GM23338 (cell line): ENCODE measurements at regions not wholly inside any gene's neighbourhood (a gene's known extent, or its start where the extent isn't known, plus 50 kb on each side); places are given as distances from the start of the nearest gene placed in this dataset.
"Not testable (repeated sequence)": the region's sequence is repeated elsewhere in the genome, so short reads cannot be mapped to it uniquely, and the experiment has no call there.

Source experiments
- ATAC-seq: fragments of 200-7000 bp; cut with Tn5 transposase; 3 replicates; pipeline ENCODE4 v1.9.1; 2020
- DNase-seq: peaks from one replicate; pipeline ENCODE4 v3.0.0-alpha.2; 2015; ENCODE audit warnings: low spot score
- H2AFZ ChIP-seq: fragments of 200-600 bp; sonication (generic); 2 replicates; pipeline ENCODE4 v1.8.0; 2016; ENCODE audit warnings: antibody characterized with exemption, mild to moderate bottlenecking, moderate library complexity
- H3F3A ChIP-seq: fragments of 200-600 bp; sonication (generic); replicated peaks from 2 replicates; pipeline ENCODE4 v1.8.0; 2017; ENCODE audit warnings: antibody characterized with exemption, mixed run types, low read depth
- H3K27ac ChIP-seq: fragments of 200-600 bp; sonication (generic); 2 replicates; pipeline ENCODE4 v1.6.1; 2016; ENCODE audit warnings: low read depth
- H3K27me3 ChIP-seq: fragments of 200-600 bp; sonication (generic); 2 replicates; pipeline ENCODE4 v1.8.0; 2016; ENCODE audit warnings: mild to moderate bottlenecking, mixed run types, moderate library complexity; ENCODE audit not compliant: insufficient read depth
- H3K36me3 ChIP-seq: fragments of 200-600 bp; sonication (generic); 2 replicates; pipeline ENCODE4 v1.8.0; 2016; ENCODE audit warnings: mild to moderate bottlenecking; ENCODE audit not compliant: insufficient read depth
- H3K4me1 ChIP-seq: fragments of 200-600 bp; sonication (generic); 2 replicates; pipeline ENCODE4 v1.8.0; 2016; ENCODE audit warnings: mild to moderate bottlenecking, moderate library complexity; ENCODE audit not compliant: insufficient read depth
- H3K4me2 ChIP-seq: fragments of 200-600 bp; sonication (generic); 2 replicates; pipeline ENCODE4 v1.7.1; 2017; ENCODE audit warnings: mixed run types
- H3K4me3 ChIP-seq: fragments of 200-600 bp; sonication (generic); 2 replicates; pipeline ENCODE4 v1.6.1; 2016; ENCODE audit warnings: mixed run types
- H3K79me2 ChIP-seq: fragments of 200-600 bp; sonication (generic); replicated peaks from 2 replicates; pipeline ENCODE4 v1.8.0; 2017; ENCODE audit warnings: mild to moderate bottlenecking; ENCODE audit not compliant: insufficient read depth
- H3K9me2 ChIP-seq: fragments of 200-600 bp; sonication (generic); 2 replicates; pipeline ENCODE4 v1.8.0; 2017; ENCODE audit not compliant: insufficient read depth
- H4K20me1 ChIP-seq: fragments of 200-600 bp; sonication (generic); replicated peaks from 2 replicates; pipeline ENCODE4 v1.8.0; 2017; ENCODE audit warnings: mild to moderate bottlenecking; ENCODE audit not compliant: insufficient read depth
- H3K27ac Mint-ChIP-seq: 2 replicates; pipeline ENCODE4 v1.8.0; 2020; ENCODE audit warnings: inconsistent platforms, mild to moderate bottlenecking, moderate library complexity, mixed read lengths
- H3K27me3 Mint-ChIP-seq: 3 replicates; pipeline ENCODE4 v1.8.0; 2022; ENCODE audit warnings: low read depth, mild to moderate bottlenecking, moderate library complexity, mixed read lengths, inconsistent platforms; ENCODE audit not compliant: insufficient read depth, poor library complexity
- H3K36me3 Mint-ChIP-seq: 3 replicates; pipeline ENCODE4 v1.8.0; 2021; ENCODE audit warnings: low read depth, mild to moderate bottlenecking, inconsistent platforms, moderate library complexity, mixed read lengths
- H3K4me1 Mint-ChIP-seq: 3 replicates; pipeline ENCODE4 v1.8.0; 2020; ENCODE audit warnings: mild to moderate bottlenecking, inconsistent platforms, mixed read lengths
- H3K4me3 Mint-ChIP-seq: 3 replicates; pipeline ENCODE4 v1.8.0; 2021; ENCODE audit warnings: moderate library complexity, mild to moderate bottlenecking, inconsistent platforms, mixed read lengths
- H3K9me3 Mint-ChIP-seq: 3 replicates; pipeline ENCODE4 v1.8.0; 2020; ENCODE audit warnings: moderate library complexity, mild to moderate bottlenecking, inconsistent platforms, mixed read lengths
- CREB1 ChIP-seq: fragments of 250-450 bp; sonication (Bioruptor Pico); IDR thresholded peaks from 2 replicates; pipeline ENCODE4 v1.5.0; 2020; ENCODE audit warnings: low read depth, mild to moderate bottlenecking, moderate library complexity
- CTCF ChIP-seq, 2 experiments: fragments of 200-600 bp in 1 of 2; sonication (generic) in 1 of 2; conservative IDR thresholded peaks; 2 replicates each; pipeline versions ENCODE4 v1.5.1 to v1.6.1; 2016 to 2017; ENCODE audit warnings: antibody characterized with exemption in 2 of 2, low read depth in 2 of 2, mild to moderate bottlenecking in 2 of 2, moderate library complexity in 1 of 2
- EZH2 ChIP-seq: fragments of 200-600 bp; sonication (generic); IDR thresholded peaks from one replicate; pipeline ENCODE4 v1.8.0; 2017; ENCODE audit warnings: antibody characterized with exemption, mild to moderate bottlenecking, low read depth; ENCODE audit not compliant: unreplicated experiment
- EZH2phosphoT487 ChIP-seq: fragments of 200-600 bp; sonication (generic); IDR thresholded peaks from one replicate; pipeline ENCODE4 v1.8.1; 2018; ENCODE audit warnings: antibody characterized with exemption; ENCODE audit not compliant: unreplicated experiment
- JUNB ChIP-seq: IDR thresholded peaks from one replicate; pipeline ENCODE4 v1.6.1; 2016; ENCODE audit warnings: antibody characterized with exemption; ENCODE audit not compliant: unreplicated experiment
- NANOG ChIP-seq: IDR thresholded peaks from 2 replicates; pipeline ENCODE4 v1.6.1; 2016; ENCODE audit warnings: antibody characterized with exemption, borderline replicate concordance
- POLR2AphosphoS5 ChIP-seq: IDR thresholded peaks from 2 replicates; pipeline ENCODE4 v1.6.1; 2016; ENCODE audit warnings: antibody characterized with exemption, low read depth
- REST ChIP-seq: IDR thresholded peaks from one replicate; pipeline ENCODE4 v1.6.1; 2018; ENCODE audit warnings: antibody characterized with exemption; ENCODE audit not compliant: unreplicated experiment
- STAT1 ChIP-seq: IDR thresholded peaks from one replicate; pipeline ENCODE4 v1.6.1; 2016; ENCODE audit warnings: antibody characterized with exemption; ENCODE audit not compliant: unreplicated experiment
- ZNF114 ChIP-seq: fragments of 250-450 bp; sonication (Bioruptor Pico); IDR thresholded peaks from 2 replicates; pipeline ENCODE4 v1.5.0; 2020; ENCODE audit warnings: mild to moderate bottlenecking, moderate library complexity
- ZNF331 ChIP-seq: fragments of 250-450 bp; sonication (Bioruptor Pico); IDR thresholded peaks from 2 replicates; pipeline ENCODE4 v1.5.0; 2020; ENCODE audit warnings: low read depth, mild to moderate bottlenecking, moderate library complexity

GRCh38 chr10:81730891-81731290, 144.1 kb upstream of the NRG3 start (continued):
- TF ChIP-seq EZH2phosphoT487 (no peak), JUNB (no peak), CREB1 (CRISPR knock-in tag) (no peak), REST (no peak), ZNF114 (no peak), ZNF331 (CRISPR knock-in tag) (no peak), STAT1 (no peak), EZH2 (no peak), NANOG (no peak), POLR2AphosphoS5 (no peak), CTCF (conservative IDR thresholded peaks at IDR 0.05; ENCODE audit: low read depth in 2 of 2) (no peak)

GRCh38 chr10:81733542-81733941, 141.5 kb upstream of the NRG3 start:
- DNase-seq, result no peak
- Histone ChIP-seq H3K27ac (no peak overlapping the region), H3K9me2 (no peaks in the 10 kb centered on the region), H3K27me3 (no peaks in the 10 kb centered on the region), H3F3A (no peaks in the 10 kb centered on the region), H3K79me2 (no peaks in the 10 kb centered on the region), H2AFZ (no peak overlapping the region), H3K4me1 (peaks cover 7% of the 10 kb centered on the region; the same call in 1 of the 2 replicates), H4K20me1 (no peaks in the 10 kb centered on the region), H3K4me2 (no peak overlapping the region), H3K4me3 (no peak overlapping the region), H3K36me3 (no peaks in the 10 kb centered on the region; the same call in 1 of the 2 replicates)
- TF ChIP-seq REST, result no peak
- TF ChIP-seq EZH2, result no peak
- TF ChIP-seq STAT1, result no peak
- no peak for TF ChIP-seq NANOG
- Mint-ChIP-seq H3K27ac (no peak overlapping the region), H3K9me3 (peaks cover 20% of the 10 kb centered on the region; the same call in 2 of the 3 replicates), H3K4me1 (peaks cover 9% of the 10 kb centered on the region), H3K27me3 (peaks cover 2% of the 10 kb centered on the region), H3K4me3 (no peak overlapping the region), H3K36me3 (peaks cover 14% of the 10 kb centered on the region; the same call in 2 of the 3 replicates)
- no peak for ATAC-seq

- DNase-seq, H3K4me2 ChIP-seq, ATAC-seq, H3K79me2 ChIP-seq, H2AFZ ChIP-seq, H3K27me3 Mint-ChIP-seq, H3K4me3 Mint-ChIP-seq, H3K4me1 Mint-ChIP-seq, H3K27ac Mint-ChIP-seq, H3K36me3 ChIP-seq, H3K27ac ChIP-seq, H4K20me1 ChIP-seq, H3K4me3 ChIP-seq, H3K4me1 ChIP-seq, H3F3A ChIP-seq, H3K9me2 ChIP-seq, H3K27me3 ChIP-seq: not testable (repeated sequence)
- peaks cover 14% of the 10 kb centered on the region; the same call in 2 of the 3 replicates for H3K36me3 Mint-ChIP-seq
- peaks cover 23% of the 10 kb centered on the region for H3K9me3 Mint-ChIP-seq
Measured at GRCh38 chr10:81735167-81735566, 139.8 kb upstream of the NRG3 start.
